ENCODE measurements at regions not wholly inside any gene's neighbourhood (a gene's known extent, or its start where the extent isn't known, plus 50 kb on each side); places are given as distances from the start of the nearest gene placed in this dataset.

DNA sequence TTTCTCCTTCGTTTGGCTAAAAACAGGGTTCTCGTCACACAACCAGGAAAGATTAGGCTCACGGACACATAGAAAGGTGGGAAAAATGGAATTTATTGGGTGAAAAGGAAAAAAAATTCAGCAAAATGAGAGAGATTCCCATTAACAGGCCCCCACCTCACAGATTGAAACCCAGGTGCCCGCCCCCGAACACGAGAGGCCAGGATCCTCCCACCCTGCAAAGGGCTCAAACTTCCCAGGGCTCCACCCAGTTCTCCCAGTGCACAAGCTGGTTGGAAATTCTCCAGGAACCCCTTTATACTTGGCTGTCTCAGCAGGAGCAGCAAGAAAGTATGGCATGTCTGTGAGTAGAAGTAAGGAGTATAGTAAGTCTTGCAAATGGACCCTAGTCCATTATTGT is 499.7 kb downstream of the RWDD3 start:
- intact Hi-C loops (cut with DNase I, micrococcal nuclease), result no loop called here
- H3K9me3 Mint-ChIP-seq, result peaks cover 22% of the 10 kb centered on the region

GRCh38 chr1:95734560-95734959 is 500.6 kb downstream of the RWDD3 start:
- ATAC-seq (ENCODE audit: poor library complexity) (no peak), DNase-seq (no peak)
- no peaks in the 10 kb centered on the region for H3K36me3 Mint-ChIP-seq (ENCODE audit: low read depth)
- H3K36me3 ChIP-seq (ENCODE audit: insufficient read depth, low read length), result no peaks in the 10 kb centered on the region
- H3K9me3 ChIP-seq (ENCODE audit: control insufficient read depth in 1 of 2, insufficient read depth in 1 of 2, low read length in 2 of 2), result peaks cover 0 to 8% of the 10 kb centered on the region in 2 experiments
- no peaks in the 10 kb centered on the region for H3K27me3 ChIP-seq (ENCODE audit: control insufficient read depth in 1 of 2, insufficient read depth in 2 of 2, low read length in 2 of 2)
- no peaks in the 10 kb centered on the region for H3K4me1 ChIP-seq (ENCODE audit: insufficient read depth, low read length)
- no peaks in the 10 kb centered on the region for H3K27me3 Mint-ChIP-seq
- intact Hi-C loops (cut with DNase I, micrococcal nuclease), result no loop called here
- H3K4me3 ChIP-seq (ENCODE audit: low read length), result no peak overlapping the region
- ChIA-PET POLR2A (no interaction called here), CTCF (no interaction called here)
- H3K27ac Mint-ChIP-seq, result no peak overlapping the region
- no peaks in the 10 kb centered on the region for H3K4me1 Mint-ChIP-seq (ENCODE audit: low read depth)
- TF ChIP-seq, protein P1, sequence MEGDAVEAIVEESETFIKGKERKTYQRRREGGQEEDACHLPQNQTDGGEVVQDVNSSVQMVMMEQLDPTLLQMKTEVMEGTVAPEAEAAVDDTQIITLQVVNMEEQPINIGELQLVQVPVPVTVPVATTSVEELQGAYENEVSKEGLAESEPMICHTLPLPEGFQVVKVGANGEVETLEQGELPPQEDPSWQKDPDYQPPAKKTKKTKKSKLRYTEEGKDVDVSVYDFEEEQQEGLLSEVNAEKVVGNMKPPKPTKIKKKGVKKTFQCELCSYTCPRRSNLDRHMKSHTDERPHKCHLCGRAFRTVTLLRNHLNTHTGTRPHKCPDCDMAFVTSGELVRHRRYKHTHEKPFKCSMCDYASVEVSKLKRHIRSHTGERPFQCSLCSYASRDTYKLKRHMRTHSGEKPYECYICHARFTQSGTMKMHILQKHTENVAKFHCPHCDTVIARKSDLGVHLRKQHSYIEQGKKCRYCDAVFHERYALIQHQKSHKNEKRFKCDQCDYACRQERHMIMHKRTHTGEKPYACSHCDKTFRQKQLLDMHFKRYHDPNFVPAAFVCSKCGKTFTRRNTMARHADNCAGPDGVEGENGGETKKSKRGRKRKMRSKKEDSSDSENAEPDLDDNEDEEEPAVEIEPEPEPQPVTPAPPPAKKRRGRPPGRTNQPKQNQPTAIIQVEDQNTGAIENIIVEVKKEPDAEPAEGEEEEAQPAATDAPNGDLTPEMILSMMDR (IDR thresholded peaks at IDR 0.05), result no peak
- H3K9me3 Mint-ChIP-seq, result peaks cover 22% of the 10 kb centered on the region
- no peak overlapping the region for H3K4me3 Mint-ChIP-seq
- no peak overlapping the region for H3K27ac ChIP-seq (ENCODE audit: low read depth in 1 of 2, low read length in 2 of 2)

More for the DNA sequence above, 499.7 kb downstream of the RWDD3 start:
- Mint-ChIP-seq H3K27me3 (no peaks in the 10 kb centered on the region), H3K4me1 (ENCODE audit: low read depth) (no peaks in the 10 kb centered on the region), H3K36me3 (ENCODE audit: low read depth) (no peaks in the 10 kb centered on the region), H3K4me3 (no peak overlapping the region), H3K27ac (no peak overlapping the region)
- H3K36me3 ChIP-seq (ENCODE audit: insufficient read depth, low read length), result no peaks in the 10 kb centered on the region
- peaks cover 0 to 8% of the 10 kb centered on the region in 2 experiments for H3K9me3 ChIP-seq (ENCODE audit: control insufficient read depth in 1 of 2, insufficient read depth in 1 of 2, low read length in 2 of 2)
- DNase-seq, result no peak
- ChIA-PET CTCF (no interaction called here), POLR2A (no interaction called here)
- H3K4me1 ChIP-seq (ENCODE audit: insufficient read depth, low read length), result no peaks in the 10 kb centered on the region
- no peak overlapping the region for H3K4me3 ChIP-seq (ENCODE audit: low read length)
- no peaks in the 10 kb centered on the region for H3K27me3 ChIP-seq (ENCODE audit: control insufficient read depth in 1 of 2, insufficient read depth in 2 of 2, low read length in 2 of 2)
- ATAC-seq (ENCODE audit: poor library complexity), result no peak
- H3K27ac ChIP-seq (ENCODE audit: low read depth in 1 of 2, low read length in 2 of 2), result no peak overlapping the region
- TF ChIP-seq, protein P1 (IDR thresholded peaks at IDR 0.05), result no peak

DNA sequence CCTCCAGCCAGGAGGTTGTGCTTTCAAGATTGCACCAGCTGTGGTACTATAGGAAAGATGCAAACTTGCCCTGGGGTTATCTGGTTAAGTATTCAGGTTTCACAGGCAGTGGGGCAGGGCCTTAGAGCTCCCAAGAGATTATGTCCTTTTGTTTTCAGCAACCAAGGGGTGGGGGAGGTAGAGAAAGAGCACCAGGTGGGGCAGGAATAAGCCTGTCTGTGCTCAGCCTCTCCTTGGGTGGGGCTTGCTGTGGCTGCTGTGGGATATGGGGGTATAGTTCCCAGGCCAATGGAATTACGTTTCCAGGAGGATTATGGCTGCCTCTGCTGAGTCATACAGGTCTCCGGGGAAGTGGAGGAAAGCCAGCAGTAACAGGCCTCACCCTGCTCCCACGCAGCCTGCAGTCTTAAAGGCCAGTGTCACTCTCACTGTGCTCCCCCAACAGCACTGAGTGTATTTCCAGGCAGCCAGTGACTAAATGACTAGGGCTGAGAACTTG is 508.6 kb downstream of the RWDD3 start:
- Histone ChIP-seq H3K4me3 (ENCODE audit: low read length) (no peak overlapping the region), H3K4me1 (ENCODE audit: insufficient read depth, low read length) (no peaks in the 10 kb centered on the region), H3K9me3 (ENCODE audit: control insufficient read depth in 1 of 2, insufficient read depth in 1 of 2, low read length in 2 of 2) (peaks cover 4 to 9% of the 10 kb centered on the region in 2 experiments), H3K36me3 (ENCODE audit: insufficient read depth, low read length) (no peaks in the 10 kb centered on the region), H3K27ac (ENCODE audit: low read depth in 1 of 2, low read length in 2 of 2) (no peak overlapping the region), H3K27me3 (ENCODE audit: control insufficient read depth in 1 of 2, insufficient read depth in 2 of 2, low read length in 2 of 2) (no peaks in the 10 kb centered on the region)
- Mint-ChIP-seq H3K4me1 (ENCODE audit: low read depth) (no peaks in the 10 kb centered on the region), H3K27ac (no peak overlapping the region), H3K27me3 (no peaks in the 10 kb centered on the region), H3K36me3 (ENCODE audit: low read depth) (no peaks in the 10 kb centered on the region), H3K4me3 (no peak overlapping the region), H3K9me3 (peaks cover 20% of the 10 kb centered on the region)
- POLR2A ChIA-PET, result no interaction called here
- intact Hi-C loops (cut with DNase I, micrococcal nuclease), result no loop called here
- DNase-seq (no peak), ATAC-seq (ENCODE audit: poor library complexity) (no peak)
- CTCF ChIA-PET, result no interaction called here
- TF ChIP-seq, protein P1 (IDR thresholded peaks at IDR 0.05), result no peak
